ENCODE measurements at regions not wholly inside any gene's neighbourhood (a gene's known extent, or its start where the extent isn't known, plus 50 kb on each side); places are given as distances from the start of the nearest gene placed in this dataset.

- Histone ChIP-seq H3K79me1 (replicated peaks; ENCODE audit: low read length, poor library complexity, severe bottlenecking) (no peaks in the 10 kb centered on the region), H2BK120ac (ENCODE audit: low read depth, low read length) (no peak overlapping the region), H2BK12ac (ENCODE audit: low read length in 2 of 2) (no peak overlapping the region), H4K8ac (ENCODE audit: low read length) (no peak overlapping the region), H3K36me3 (ENCODE audit: control insufficient read depth in 1 of 2, insufficient read depth in 2 of 2, low read depth in 1 of 2, low read length in 2 of 2) (no peaks in the 10 kb centered on the region), H3K27ac (ENCODE audit: low read length, poor library complexity, severe bottlenecking) (no peak overlapping the region), H2BK15ac (ENCODE audit: low read depth, poor library complexity, severe bottlenecking) (no peak overlapping the region), H3K4ac (ENCODE audit: low read depth in 1 of 2, low read length in 2 of 2) (no peak overlapping the region), H3K4me2 (ENCODE audit: low read length, poor library complexity, severe bottlenecking) (no peak overlapping the region), H2BK5ac (ENCODE audit: low read depth, low read length, poor library complexity, severe bottlenecking) (no peak overlapping the region), H3K4me1 (ENCODE audit: control insufficient read depth, insufficient read depth, low read depth, low read length) (no peaks in the 10 kb centered on the region), H3K14ac (ENCODE audit: low read length in 2 of 2) (no peak overlapping the region), H2AK5ac (ENCODE audit: low read length, severe bottlenecking) (no peak overlapping the region), H3K23ac (ENCODE audit: low read length in 2 of 2) (no peak overlapping the region), H3K9ac (ENCODE audit: low read length) (no peak overlapping the region), H3K18ac (ENCODE audit: low read depth in 1 of 2, low read length in 2 of 2) (no peak overlapping the region), H3K9me3 (ENCODE audit: control insufficient read depth, low read length) (no peaks in the 10 kb centered on the region), H3K4me3 (ENCODE audit: insufficient read depth in 1 of 2, low read depth in 1 of 2, low read length in 2 of 2) (no peak overlapping the region), H4K91ac (ENCODE audit: low read length) (no peak overlapping the region), H3K27me3 (ENCODE audit: control insufficient read depth in 1 of 2, insufficient read depth in 1 of 2, low read length in 2 of 2) (no peaks in the 10 kb centered on the region), H2AFZ (ENCODE audit: low read depth, low read length) (no peak overlapping the region)
- 95% methylated on average over 3 of the region's 3 CpGs for WGBS
- no peak for DNase-seq
Measured at GRCh38 chr6:88342336-88342735, 176.2 kb upstream of the CNR1 start.

- no peak overlapping the region for H4K8ac ChIP-seq (ENCODE audit: low read length)
- no peak overlapping the region for H2AFZ ChIP-seq (ENCODE audit: low read depth, low read length)
- no peak overlapping the region for H2BK5ac ChIP-seq (ENCODE audit: low read depth, low read length, poor library complexity, severe bottlenecking)
- H3K27ac ChIP-seq (ENCODE audit: low read length, poor library complexity, severe bottlenecking), result no peak overlapping the region
- no peaks in the 10 kb centered on the region for H3K4me1 ChIP-seq (ENCODE audit: control insufficient read depth, insufficient read depth, low read depth, low read length)
- no peaks in the 10 kb centered on the region for H3K27me3 ChIP-seq (ENCODE audit: control insufficient read depth in 1 of 2, insufficient read depth in 1 of 2, low read length in 2 of 2)
- H3K18ac ChIP-seq (ENCODE audit: low read depth in 1 of 2, low read length in 2 of 2), result no peak overlapping the region
- H3K14ac ChIP-seq (ENCODE audit: low read length in 2 of 2), result no peak overlapping the region
- no peak overlapping the region for H2AK5ac ChIP-seq (ENCODE audit: low read length, severe bottlenecking)
- H3K4me2 ChIP-seq (ENCODE audit: low read length, poor library complexity, severe bottlenecking), result no peak overlapping the region
- no peak overlapping the region for H2BK12ac ChIP-seq (ENCODE audit: low read length in 2 of 2)
- no peak overlapping the region for H2BK15ac ChIP-seq (ENCODE audit: low read depth, poor library complexity, severe bottlenecking)
- no peak overlapping the region for H4K91ac ChIP-seq (ENCODE audit: low read length)
- 58% methylated on average over 1 of the region's 2 CpGs for WGBS
- no peak for DNase-seq
- no peaks in the 10 kb centered on the region for H3K36me3 ChIP-seq (ENCODE audit: control insufficient read depth in 1 of 2, insufficient read depth in 2 of 2, low read depth in 1 of 2, low read length in 2 of 2)
- H2BK120ac ChIP-seq (ENCODE audit: low read depth, low read length), result no peak overlapping the region
- H3K4me3 ChIP-seq (ENCODE audit: insufficient read depth in 1 of 2, low read depth in 1 of 2, low read length in 2 of 2), result no peak overlapping the region
- no peak overlapping the region for H3K23ac ChIP-seq (ENCODE audit: low read length in 2 of 2)
- H3K9ac ChIP-seq (ENCODE audit: low read length), result no peak overlapping the region
- no peaks in the 10 kb centered on the region for H3K9me3 ChIP-seq (ENCODE audit: control insufficient read depth, low read length)
- no peaks in the 10 kb centered on the region for H3K79me1 ChIP-seq (replicated peaks; ENCODE audit: low read length, poor library complexity, severe bottlenecking)
- H3K4ac ChIP-seq (ENCODE audit: low read depth in 1 of 2, low read length in 2 of 2), result no peak overlapping the region
Measured at GRCh38 chr6:88339761-88340160, 173.6 kb upstream of the CNR1 start.

GRCh38 chr6:88321306-88321705 is 155.2 kb upstream of the CNR1 start:
- no peaks in the 10 kb centered on the region for H3K27me3 ChIP-seq (ENCODE audit: control insufficient read depth in 1 of 2, insufficient read depth in 1 of 2, low read length in 2 of 2)
- no peaks in the 10 kb centered on the region for H3K4me1 ChIP-seq (ENCODE audit: control insufficient read depth, insufficient read depth, low read depth, low read length)
- no peak overlapping the region for H3K4me2 ChIP-seq (ENCODE audit: low read length, poor library complexity, severe bottlenecking)
- H2BK12ac ChIP-seq (ENCODE audit: low read length in 2 of 2), result no peak overlapping the region
- no peaks in the 10 kb centered on the region for H3K9me3 ChIP-seq (ENCODE audit: control insufficient read depth, low read length)
- no peak for DNase-seq
- H3K18ac ChIP-seq (ENCODE audit: low read depth in 1 of 2, low read length in 2 of 2), result no peak overlapping the region
- no peak overlapping the region for H4K8ac ChIP-seq (ENCODE audit: low read length)
- H3K9ac ChIP-seq (ENCODE audit: low read length), result no peak overlapping the region
- H2BK15ac ChIP-seq (ENCODE audit: low read depth, poor library complexity, severe bottlenecking), result no peak overlapping the region
- H3K4me3 ChIP-seq (ENCODE audit: insufficient read depth in 1 of 2, low read depth in 1 of 2, low read length in 2 of 2), result no peak overlapping the region
- H3K27ac ChIP-seq (ENCODE audit: low read length, poor library complexity, severe bottlenecking), result no peak overlapping the region
- H2AK5ac ChIP-seq (ENCODE audit: low read length, severe bottlenecking), result no peak overlapping the region
- H4K91ac ChIP-seq (ENCODE audit: low read length), result no peak overlapping the region
- H3K79me1 ChIP-seq (replicated peaks; ENCODE audit: low read length, poor library complexity, severe bottlenecking), result no peaks in the 10 kb centered on the region
- H3K14ac ChIP-seq (ENCODE audit: low read length in 2 of 2), result no peak overlapping the region
- no peak overlapping the region for H2BK120ac ChIP-seq (ENCODE audit: low read depth, low read length)
- no peaks in the 10 kb centered on the region for H3K36me3 ChIP-seq (ENCODE audit: control insufficient read depth in 1 of 2, insufficient read depth in 2 of 2, low read depth in 1 of 2, low read length in 2 of 2)
- no peak overlapping the region for H2BK5ac ChIP-seq (ENCODE audit: low read depth, low read length, poor library complexity, severe bottlenecking)
- 67% methylated on average over 1 of the region's 1 CpG for WGBS
- no peak overlapping the region for H3K4ac ChIP-seq (ENCODE audit: low read depth in 1 of 2, low read length in 2 of 2)
- H2AFZ ChIP-seq (ENCODE audit: low read depth, low read length), result no peak overlapping the region
- H3K23ac ChIP-seq (ENCODE audit: low read length in 2 of 2), result no peak overlapping the region

GRCh38 chr6:88311561-88311960 is 145.4 kb upstream of the CNR1 start:
- Histone ChIP-seq H3K18ac (ENCODE audit: low read depth in 1 of 2, low read length in 2 of 2) (no peak overlapping the region), H3K27me3 (ENCODE audit: control insufficient read depth in 1 of 2, insufficient read depth in 1 of 2, low read length in 2 of 2) (peaks cover 0 to 4% of the 10 kb centered on the region in 2 experiments), H3K23ac (ENCODE audit: low read length in 2 of 2) (no peak overlapping the region), H3K4ac (ENCODE audit: low read depth in 1 of 2, low read length in 2 of 2) (no peak overlapping the region), H3K4me2 (ENCODE audit: low read length, poor library complexity, severe bottlenecking) (no peak overlapping the region), H2AK5ac (ENCODE audit: low read length, severe bottlenecking) (no peak overlapping the region), H3K4me1 (ENCODE audit: control insufficient read depth, insufficient read depth, low read depth, low read length) (no peaks in the 10 kb centered on the region), H3K9me3 (ENCODE audit: control insufficient read depth, low read length) (no peaks in the 10 kb centered on the region), H3K4me3 (ENCODE audit: insufficient read depth in 1 of 2, low read depth in 1 of 2, low read length in 2 of 2) (no peak overlapping the region), H2BK5ac (ENCODE audit: low read depth, low read length, poor library complexity, severe bottlenecking) (no peak overlapping the region), H3K36me3 (ENCODE audit: control insufficient read depth in 1 of 2, insufficient read depth in 2 of 2, low read depth in 1 of 2, low read length in 2 of 2) (no peaks in the 10 kb centered on the region), H3K9ac (ENCODE audit: low read length) (no peak overlapping the region), H2BK15ac (ENCODE audit: low read depth, poor library complexity, severe bottlenecking) (no peak overlapping the region), H2BK12ac (ENCODE audit: low read length in 2 of 2) (no peak overlapping the region), H2BK120ac (ENCODE audit: low read depth, low read length) (no peak overlapping the region), H3K79me1 (replicated peaks; ENCODE audit: low read length, poor library complexity, severe bottlenecking) (no peaks in the 10 kb centered on the region), H3K14ac (ENCODE audit: low read length in 2 of 2) (no peak overlapping the region), H3K27ac (ENCODE audit: low read length, poor library complexity, severe bottlenecking) (no peak overlapping the region), H4K8ac (ENCODE audit: low read length) (no peak overlapping the region), H4K91ac (ENCODE audit: low read length) (no peak overlapping the region), H2AFZ (ENCODE audit: low read depth, low read length) (no peak overlapping the region)
- 87% methylated on average over 10 of the region's 10 CpGs for WGBS
- DNase-seq, result no peak

Measured in mesenchymal stem cell (in vitro differentiated cells and primary cell).